ENCODE measurements at regions not wholly inside any gene's neighbourhood (a gene's known extent, or its start where the extent isn't known, plus 50 kb on each side); places are given as distances from the start of the nearest gene placed in this dataset.

GRCh38 chrX:113287761-113288160 lies 447.1 kb upstream of the AMOT start:
- no peak overlapping the region for H3K4me3 ChIP-seq (ENCODE audit: low read depth, low read length)
- no peaks in the 10 kb centered on the region for H3K79me2 ChIP-seq (ENCODE audit: control insufficient read depth, insufficient read depth, low read length, unreplicated experiment)
- no peaks in the 10 kb centered on the region for H3K4me1 ChIP-seq (ENCODE audit: control insufficient read depth, insufficient read depth, low read length, unreplicated experiment)
- no peaks in the 10 kb centered on the region for H3K27me3 ChIP-seq (ENCODE audit: insufficient read depth, low read length)
- no peaks in the 10 kb centered on the region for H3K36me3 ChIP-seq (ENCODE audit: insufficient read depth, low read length)
- no peak overlapping the region for H3K27ac ChIP-seq (ENCODE audit: low read depth, low read length)
- no peak overlapping the region for H2AFZ ChIP-seq (ENCODE audit: low read length, unreplicated experiment)

- H3K36me3 ChIP-seq (ENCODE audit: insufficient read depth, low read length) = no peaks in the 10 kb centered on the region
- H3K27ac ChIP-seq (ENCODE audit: low read depth, low read length) = no peak overlapping the region
- no peak overlapping the region for H2AFZ ChIP-seq (ENCODE audit: low read length, unreplicated experiment)
- no peak overlapping the region for H3K4me3 ChIP-seq (ENCODE audit: low read depth, low read length)
- H3K27me3 ChIP-seq (ENCODE audit: insufficient read depth, low read length) = no peaks in the 10 kb centered on the region
- no peaks in the 10 kb centered on the region for H3K79me2 ChIP-seq (ENCODE audit: control insufficient read depth, insufficient read depth, low read length, unreplicated experiment)
- H3K4me1 ChIP-seq (ENCODE audit: control insufficient read depth, insufficient read depth, low read length, unreplicated experiment) = no peaks in the 10 kb centered on the region
Measured at GRCh38 chrX:113275804-113276203, 435.2 kb upstream of the AMOT start.

- Histone ChIP-seq H3K36me3 (ENCODE audit: insufficient read depth, low read length) (no peaks in the 10 kb centered on the region), H2AFZ (ENCODE audit: low read length, unreplicated experiment) (no peak overlapping the region), H3K4me1 (ENCODE audit: control insufficient read depth, insufficient read depth, low read length, unreplicated experiment) (no peaks in the 10 kb centered on the region), H3K4me3 (ENCODE audit: low read depth, low read length) (no peak overlapping the region), H3K27ac (ENCODE audit: low read depth, low read length) (no peak overlapping the region), H3K79me2 (ENCODE audit: control insufficient read depth, insufficient read depth, low read length, unreplicated experiment) (no peaks in the 10 kb centered on the region), H3K27me3 (ENCODE audit: insufficient read depth, low read length) (no peaks in the 10 kb centered on the region)
Measured at GRCh38 chrX:113274791-113275190, 434.2 kb upstream of the AMOT start.

- H2AFZ ChIP-seq (ENCODE audit: low read length, unreplicated experiment) = no peak overlapping the region
- H3K36me3 ChIP-seq (ENCODE audit: insufficient read depth, low read length) = no peaks in the 10 kb centered on the region
- no peaks in the 10 kb centered on the region for H3K4me1 ChIP-seq (ENCODE audit: control insufficient read depth, insufficient read depth, low read length, unreplicated experiment)
- no peak overlapping the region for H3K4me3 ChIP-seq (ENCODE audit: low read depth, low read length)
- no peaks in the 10 kb centered on the region for H3K79me2 ChIP-seq (ENCODE audit: control insufficient read depth, insufficient read depth, low read length, unreplicated experiment)
- no peak overlapping the region for H3K27ac ChIP-seq (ENCODE audit: low read depth, low read length)
- no peaks in the 10 kb centered on the region for H3K27me3 ChIP-seq (ENCODE audit: insufficient read depth, low read length)
Measured at GRCh38 chrX:113274345-113274744, 433.7 kb upstream of the AMOT start.

- H3K27me3 ChIP-seq (ENCODE audit: insufficient read depth, low read length) = no peaks in the 10 kb centered on the region
- H3K4me1 ChIP-seq (ENCODE audit: control insufficient read depth, insufficient read depth, low read length, unreplicated experiment) = no peaks in the 10 kb centered on the region
- H3K27ac ChIP-seq (ENCODE audit: low read depth, low read length) = no peak overlapping the region
- H3K36me3 ChIP-seq (ENCODE audit: insufficient read depth, low read length) = no peaks in the 10 kb centered on the region
- H3K79me2 ChIP-seq (ENCODE audit: control insufficient read depth, insufficient read depth, low read length, unreplicated experiment) = no peaks in the 10 kb centered on the region
- H2AFZ ChIP-seq (ENCODE audit: low read length, unreplicated experiment) = no peak overlapping the region
- H3K4me3 ChIP-seq (ENCODE audit: low read depth, low read length) = no peak overlapping the region
Measured at GRCh38 chrX:113269203-113269602, 428.6 kb upstream of the AMOT start.

GRCh38 chrX:113260474-113260873 lies 419.8 kb upstream of the AMOT start:
- no peak overlapping the region for H3K27ac ChIP-seq (ENCODE audit: low read depth, low read length)
- no peaks in the 10 kb centered on the region for H3K79me2 ChIP-seq (ENCODE audit: control insufficient read depth, insufficient read depth, low read length, unreplicated experiment)
- H3K27me3 ChIP-seq (ENCODE audit: insufficient read depth, low read length) = no peaks in the 10 kb centered on the region
- no peaks in the 10 kb centered on the region for H3K4me1 ChIP-seq (ENCODE audit: control insufficient read depth, insufficient read depth, low read length, unreplicated experiment)
- H3K36me3 ChIP-seq (ENCODE audit: insufficient read depth, low read length) = no peaks in the 10 kb centered on the region
- H2AFZ ChIP-seq (ENCODE audit: low read length, unreplicated experiment) = no peak overlapping the region
- no peak overlapping the region for H3K4me3 ChIP-seq (ENCODE audit: low read depth, low read length)

GRCh38 chrX:113222305-113222704 lies 381.7 kb upstream of the AMOT start:
- Histone ChIP-seq H3K27ac (ENCODE audit: low read depth, low read length) (no peak overlapping the region), H3K4me3 (ENCODE audit: low read depth, low read length) (no peak overlapping the region), H3K27me3 (ENCODE audit: insufficient read depth, low read length) (no peaks in the 10 kb centered on the region), H3K79me2 (ENCODE audit: control insufficient read depth, insufficient read depth, low read length, unreplicated experiment) (no peaks in the 10 kb centered on the region), H3K4me1 (ENCODE audit: control insufficient read depth, insufficient read depth, low read length, unreplicated experiment) (no peaks in the 10 kb centered on the region), H2AFZ (ENCODE audit: low read length, unreplicated experiment) (no peak overlapping the region), H3K36me3 (ENCODE audit: insufficient read depth, low read length) (no peaks in the 10 kb centered on the region)

GRCh38 chrX:113212052-113212451 lies 371.4 kb upstream of the AMOT start:
- Histone ChIP-seq H3K27me3 (ENCODE audit: insufficient read depth, low read length) (no peaks in the 10 kb centered on the region), H3K36me3 (ENCODE audit: insufficient read depth, low read length) (no peaks in the 10 kb centered on the region), H3K79me2 (ENCODE audit: control insufficient read depth, insufficient read depth, low read length, unreplicated experiment) (no peaks in the 10 kb centered on the region), H3K4me1 (ENCODE audit: control insufficient read depth, insufficient read depth, low read length, unreplicated experiment) (no peaks in the 10 kb centered on the region), H2AFZ (ENCODE audit: low read length, unreplicated experiment) (no peak overlapping the region), H3K27ac (ENCODE audit: low read depth, low read length) (no peak overlapping the region), H3K4me3 (ENCODE audit: low read depth, low read length) (no peak overlapping the region)

- Histone ChIP-seq H3K36me3 (ENCODE audit: insufficient read depth, low read length) (no peaks in the 10 kb centered on the region), H3K27me3 (ENCODE audit: insufficient read depth, low read length) (no peaks in the 10 kb centered on the region), H3K4me1 (ENCODE audit: control insufficient read depth, insufficient read depth, low read length, unreplicated experiment) (no peaks in the 10 kb centered on the region), H3K4me3 (ENCODE audit: low read depth, low read length) (no peak overlapping the region), H2AFZ (ENCODE audit: low read length, unreplicated experiment) (no peak overlapping the region), H3K27ac (ENCODE audit: low read depth, low read length) (no peak overlapping the region), H3K79me2 (ENCODE audit: control insufficient read depth, insufficient read depth, low read length, unreplicated experiment) (no peaks in the 10 kb centered on the region)
Measured at GRCh38 chrX:113202601-113203000, 362.0 kb upstream of the AMOT start.

- Histone ChIP-seq H3K4me1 (ENCODE audit: control insufficient read depth, insufficient read depth, low read length, unreplicated experiment) (no peaks in the 10 kb centered on the region), H3K36me3 (ENCODE audit: insufficient read depth, low read length) (no peaks in the 10 kb centered on the region), H2AFZ (ENCODE audit: low read length, unreplicated experiment) (no peak overlapping the region), H3K4me3 (ENCODE audit: low read depth, low read length) (no peak overlapping the region), H3K27me3 (ENCODE audit: insufficient read depth, low read length) (no peaks in the 10 kb centered on the region), H3K27ac (ENCODE audit: low read depth, low read length) (no peak overlapping the region), H3K79me2 (ENCODE audit: control insufficient read depth, insufficient read depth, low read length, unreplicated experiment) (no peaks in the 10 kb centered on the region)
Measured at GRCh38 chrX:113195949-113196348, 355.3 kb upstream of the AMOT start.

GRCh38 chrX:113192418-113192817 lies 351.8 kb upstream of the AMOT start:
- Histone ChIP-seq H3K4me3 (ENCODE audit: low read depth, low read length) (no peak overlapping the region), H3K27me3 (ENCODE audit: insufficient read depth, low read length) (no peaks in the 10 kb centered on the region), H3K36me3 (ENCODE audit: insufficient read depth, low read length) (no peaks in the 10 kb centered on the region), H2AFZ (ENCODE audit: low read length, unreplicated experiment) (no peak overlapping the region), H3K79me2 (ENCODE audit: control insufficient read depth, insufficient read depth, low read length, unreplicated experiment) (no peaks in the 10 kb centered on the region), H3K27ac (ENCODE audit: low read depth, low read length) (no peak overlapping the region), H3K4me1 (ENCODE audit: control insufficient read depth, insufficient read depth, low read length, unreplicated experiment) (no peaks in the 10 kb centered on the region)

- H3K27ac ChIP-seq (ENCODE audit: low read depth, low read length) = no peak overlapping the region
Measured at GRCh38 chrX:113157496-113157895, 316.9 kb upstream of the AMOT start.

More at GRCh38 chrX:113157496-113157895, 316.9 kb upstream of the AMOT start:
- no peak overlapping the region for H2AFZ ChIP-seq (ENCODE audit: low read length, unreplicated experiment)
- no peaks in the 10 kb centered on the region for H3K36me3 ChIP-seq (ENCODE audit: insufficient read depth, low read length)
- H3K27me3 ChIP-seq (ENCODE audit: insufficient read depth, low read length) = no peaks in the 10 kb centered on the region
- no peak overlapping the region for H3K4me3 ChIP-seq (ENCODE audit: low read depth, low read length)
- H3K79me2 ChIP-seq (ENCODE audit: control insufficient read depth, insufficient read depth, low read length, unreplicated experiment) = no peaks in the 10 kb centered on the region
- no peaks in the 10 kb centered on the region for H3K4me1 ChIP-seq (ENCODE audit: control insufficient read depth, insufficient read depth, low read length, unreplicated experiment)
